Activated CD4-positive, alpha-beta T cell treated with anti-CD3 and anti-CD28 coated beads, Interleukin-2, amount 50 U/mL, for 4 hours (primary cell): ENCODE measurements at regions not wholly inside any gene's neighbourhood (a gene's known extent, or its start where the extent isn't known, plus 50 kb on each side); places are given as distances from the start of the nearest gene placed in this dataset.

ENCODE experiments used
- DNase-seq, 2 experiments: peaks; one replicate each; pipeline ENCODE4 v3.0.0-alpha.2; 2020

GRCh38 chr11:127627629-127628457, 627.3 kb upstream of the KIRREL3 start:
- no peak for DNase-seq

- no peak for DNase-seq
Observed at GRCh38 chr11:127627204-127627603, 626.6 kb upstream of the KIRREL3 start.

GRCh38 chr11:127625402-127625801, 624.8 kb upstream of the KIRREL3 start:
- no peak for DNase-seq

GRCh38 chr11:127624306-127624856, 623.8 kb upstream of the KIRREL3 start:
- DNase-seq: no peak

- no peak for DNase-seq
Observed at GRCh38 chr11:127622686-127623085, 622.1 kb upstream of the KIRREL3 start.

- DNase-seq: no peak
Observed at GRCh38 chr11:127620671-127621070, 620.1 kb upstream of the KIRREL3 start.

- DNase-seq: no peak
Observed at GRCh38 chr11:127619946-127620345, 619.4 kb upstream of the KIRREL3 start.

GRCh38 chr11:127618721-127619120, 618.2 kb upstream of the KIRREL3 start:
- DNase-seq: no peak

GRCh38 chr11:127616158-127616557, 615.6 kb upstream of the KIRREL3 start:
- DNase-seq: no peak

GRCh38 chr11:127612607-127613006, 612.0 kb upstream of the KIRREL3 start:
- DNase-seq: no peak

- no peak for DNase-seq
Observed at GRCh38 chr11:127609025-127609773, 608.6 kb upstream of the KIRREL3 start.

- no peak for DNase-seq
Observed at GRCh38 chr11:127607487-127608085, 607.0 kb upstream of the KIRREL3 start.

- DNase-seq: no peak
Observed at GRCh38 chr11:127601578-127601977, 601.0 kb upstream of the KIRREL3 start.

- DNase-seq: no peak
Observed at GRCh38 chr11:127600674-127601073, 600.1 kb upstream of the KIRREL3 start.

GRCh38 chr11:127598476-127598875, 597.9 kb upstream of the KIRREL3 start:
- no peak for DNase-seq

- DNase-seq: no peak
Observed at GRCh38 chr11:127596433-127596832, 595.9 kb upstream of the KIRREL3 start.

GRCh38 chr11:127592371-127592770, 591.8 kb upstream of the KIRREL3 start:
- no peak for DNase-seq

GRCh38 chr11:127590314-127590713, 589.7 kb upstream of the KIRREL3 start:
- no peak for DNase-seq

GRCh38 chr11:127588431-127588830, 587.9 kb upstream of the KIRREL3 start:
- DNase-seq: no peak

- no peak for DNase-seq
Observed at GRCh38 chr11:127587511-127587910, 586.9 kb upstream of the KIRREL3 start.

- no peak for DNase-seq
Observed at GRCh38 chr11:127576210-127576609, 575.6 kb upstream of the KIRREL3 start.

GRCh38 chr11:127574478-127574877, 573.9 kb upstream of the KIRREL3 start:
- no peak for DNase-seq

- no peak for DNase-seq
Observed at GRCh38 chr11:127568891-127569290, 568.3 kb upstream of the KIRREL3 start.
